ENCODE measurements at regions not wholly inside any gene's neighbourhood (a gene's known extent, or its start where the extent isn't known, plus 50 kb on each side); places are given as distances from the start of the nearest gene placed in this dataset.

DNA sequence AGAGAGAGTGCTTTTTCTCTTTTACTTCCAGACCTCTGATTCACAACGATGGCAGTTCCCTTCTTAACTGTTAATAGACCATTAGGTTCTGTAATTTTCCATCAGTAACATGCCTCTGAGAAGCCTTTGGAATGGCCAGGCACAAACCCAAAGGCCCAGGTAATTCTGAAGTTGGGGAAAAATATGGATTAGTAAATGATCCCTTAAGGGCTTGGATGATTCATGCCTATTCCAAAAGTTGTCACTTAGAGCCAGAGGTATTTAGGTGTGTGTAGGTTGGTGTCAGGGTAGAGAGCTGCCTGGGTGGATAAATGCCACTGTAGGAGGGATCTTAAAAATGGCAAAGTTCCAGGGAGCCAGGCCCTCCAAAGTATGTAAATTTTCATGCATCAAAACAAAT is 228.8 kb downstream of the PLK2 start:
- H3K9me3 ChIP-seq (ENCODE audit: low read length), result no peaks in the 10 kb centered on the region
- no peak overlapping the region for H2AFZ ChIP-seq (ENCODE audit: low read depth, low read length)
- no peaks in the 10 kb centered on the region for H3K4me1 ChIP-seq (ENCODE audit: insufficient read depth, low read length)
- H3K36me3 ChIP-seq (ENCODE audit: insufficient read depth, low read length), result no peaks in the 10 kb centered on the region
- no peak overlapping the region for H3K4me3 ChIP-seq (ENCODE audit: low read length)
- no peaks in the 10 kb centered on the region for H3K27me3 ChIP-seq (ENCODE audit: insufficient read depth, low read length)

DNA sequence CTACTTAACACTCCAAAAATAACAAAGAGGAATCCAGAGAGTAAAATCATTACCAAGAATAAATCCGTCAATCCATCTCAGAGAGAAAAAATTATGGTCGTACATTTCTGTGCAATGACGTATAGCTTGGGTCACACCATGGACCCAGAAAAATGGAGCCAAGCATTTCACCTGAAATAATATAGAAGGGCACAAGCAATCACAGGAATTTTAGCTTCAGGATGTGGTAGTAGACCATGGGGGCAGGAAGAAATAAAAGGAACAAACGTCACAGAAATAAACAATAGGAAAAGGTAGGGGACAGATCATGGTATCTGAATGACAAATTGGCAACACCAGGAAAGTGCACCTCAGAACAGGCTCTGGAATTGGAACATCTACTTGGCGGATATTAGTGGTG is 231.0 kb downstream of the PLK2 start:
- H3K36me3 ChIP-seq (ENCODE audit: insufficient read depth, low read length), result no peaks in the 10 kb centered on the region
- no peak overlapping the region for H3K4me3 ChIP-seq (ENCODE audit: low read length)
- no peaks in the 10 kb centered on the region for H3K27me3 ChIP-seq (ENCODE audit: insufficient read depth, low read length)
- no peaks in the 10 kb centered on the region for H3K9me3 ChIP-seq (ENCODE audit: low read length)
- no peaks in the 10 kb centered on the region for H3K4me1 ChIP-seq (ENCODE audit: insufficient read depth, low read length)
- H2AFZ ChIP-seq (ENCODE audit: low read depth, low read length), result no peak overlapping the region

DNA sequence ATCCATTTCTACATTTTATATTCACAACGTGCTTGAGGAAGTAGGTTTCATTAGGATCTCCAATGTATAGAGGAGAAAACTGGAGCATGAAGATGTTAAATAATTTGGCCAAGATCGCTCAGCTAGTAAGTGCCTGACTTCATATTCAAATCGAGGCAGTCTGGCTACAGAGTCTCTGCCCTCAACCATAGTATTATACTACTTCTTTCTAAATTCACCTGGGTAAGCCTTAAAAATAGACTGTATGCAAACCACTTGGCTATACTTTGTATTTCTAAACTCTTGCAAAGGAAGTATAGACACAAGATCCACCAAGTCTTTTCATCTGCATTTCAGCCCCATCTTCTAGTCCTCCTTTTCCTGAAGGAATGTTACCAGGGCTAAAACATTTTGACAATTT is 232.0 kb downstream of the PLK2 start:
- Histone ChIP-seq H2AFZ (ENCODE audit: low read depth, low read length) (no peak overlapping the region), H3K27me3 (ENCODE audit: insufficient read depth, low read length) (no peaks in the 10 kb centered on the region), H3K36me3 (ENCODE audit: insufficient read depth, low read length) (no peaks in the 10 kb centered on the region), H3K9me3 (ENCODE audit: low read length) (no peaks in the 10 kb centered on the region), H3K4me1 (ENCODE audit: insufficient read depth, low read length) (no peaks in the 10 kb centered on the region), H3K4me3 (ENCODE audit: low read length) (no peak overlapping the region)

DNA sequence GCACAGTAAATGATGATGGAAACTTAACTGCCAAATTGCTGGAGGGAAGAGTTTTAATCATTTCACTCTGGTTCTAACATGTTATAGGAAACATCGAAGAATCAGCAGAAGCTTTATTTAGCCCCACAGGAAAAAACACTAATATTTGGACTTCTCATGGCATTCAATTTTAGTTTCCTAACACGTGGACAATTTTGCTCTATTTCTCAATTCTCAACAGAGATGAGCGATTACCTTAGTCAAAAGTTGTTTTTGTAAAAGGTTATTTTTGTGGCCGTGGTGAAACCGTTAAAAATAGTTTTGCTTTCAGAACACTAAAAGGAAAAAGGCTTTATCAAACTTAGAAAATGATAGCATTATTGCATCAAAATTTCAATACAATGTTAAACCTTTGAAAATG is 235.2 kb downstream of the PLK2 start:
- Histone ChIP-seq H3K4me3 (ENCODE audit: low read length) (no peak overlapping the region), H3K27me3 (ENCODE audit: insufficient read depth, low read length) (no peaks in the 10 kb centered on the region), H3K4me1 (ENCODE audit: insufficient read depth, low read length) (no peaks in the 10 kb centered on the region), H2AFZ (ENCODE audit: low read depth, low read length) (no peak overlapping the region), H3K9me3 (ENCODE audit: low read length) (no peaks in the 10 kb centered on the region), H3K36me3 (ENCODE audit: insufficient read depth, low read length) (no peaks in the 10 kb centered on the region)

DNA sequence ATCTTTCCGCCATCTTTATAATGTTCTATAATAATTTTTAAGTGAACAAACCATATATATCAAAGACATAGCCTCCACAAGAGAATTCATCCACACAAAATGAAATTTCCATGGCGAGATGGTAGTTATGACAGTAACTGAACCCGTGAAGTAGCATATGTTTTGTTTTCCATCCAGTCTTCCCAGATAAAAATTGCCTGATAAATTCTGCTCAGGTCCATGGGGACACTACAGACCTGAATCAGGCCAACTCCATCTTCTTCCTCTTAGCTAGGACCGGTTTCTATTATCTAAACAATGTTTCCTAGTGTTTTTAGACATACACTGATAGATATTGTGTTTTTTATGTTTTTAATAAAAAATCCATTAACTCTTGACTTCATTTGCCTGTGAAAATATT is 235.7 kb downstream of the PLK2 start:
- no peaks in the 10 kb centered on the region for H3K4me1 ChIP-seq (ENCODE audit: insufficient read depth, low read length)

DNA sequence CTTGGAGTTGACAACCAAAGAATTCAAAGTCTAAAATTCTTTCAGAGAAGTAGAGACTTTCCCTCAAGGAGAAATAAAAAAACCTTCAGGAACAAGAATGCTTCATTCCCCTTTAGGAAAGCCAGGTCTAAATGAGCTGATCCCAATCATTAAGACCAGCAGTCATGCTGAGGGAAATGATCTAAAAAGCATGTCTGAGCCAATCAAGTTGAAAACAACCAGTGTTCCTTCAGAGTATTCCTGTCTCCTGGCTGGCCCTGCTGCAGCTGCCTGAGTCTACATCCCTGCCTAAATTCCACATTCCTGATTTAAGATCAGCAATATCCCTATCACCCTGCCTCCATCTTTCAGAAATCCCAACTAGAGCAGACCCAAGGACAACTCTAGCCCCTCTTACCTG is 244.5 kb downstream of the PLK2 start:
- H2AFZ ChIP-seq (ENCODE audit: low read depth, low read length), result no peak overlapping the region
- H3K36me3 ChIP-seq (ENCODE audit: insufficient read depth, low read length), result no peaks in the 10 kb centered on the region
- no peaks in the 10 kb centered on the region for H3K4me1 ChIP-seq (ENCODE audit: insufficient read depth, low read length)
- H3K4me3 ChIP-seq (ENCODE audit: low read length), result no peak overlapping the region
- H3K27me3 ChIP-seq (ENCODE audit: insufficient read depth, low read length), result no peaks in the 10 kb centered on the region
- peaks cover 6% of the 10 kb centered on the region for H3K9me3 ChIP-seq (ENCODE audit: low read length)

More for the DNA sequence above, 235.7 kb downstream of the PLK2 start:
- Histone ChIP-seq H3K27me3 (ENCODE audit: insufficient read depth, low read length) (no peaks in the 10 kb centered on the region), H3K9me3 (ENCODE audit: low read length) (no peaks in the 10 kb centered on the region), H3K4me3 (ENCODE audit: low read length) (no peak overlapping the region), H3K36me3 (ENCODE audit: insufficient read depth, low read length) (no peaks in the 10 kb centered on the region), H2AFZ (ENCODE audit: low read depth, low read length) (no peak overlapping the region)

DNA sequence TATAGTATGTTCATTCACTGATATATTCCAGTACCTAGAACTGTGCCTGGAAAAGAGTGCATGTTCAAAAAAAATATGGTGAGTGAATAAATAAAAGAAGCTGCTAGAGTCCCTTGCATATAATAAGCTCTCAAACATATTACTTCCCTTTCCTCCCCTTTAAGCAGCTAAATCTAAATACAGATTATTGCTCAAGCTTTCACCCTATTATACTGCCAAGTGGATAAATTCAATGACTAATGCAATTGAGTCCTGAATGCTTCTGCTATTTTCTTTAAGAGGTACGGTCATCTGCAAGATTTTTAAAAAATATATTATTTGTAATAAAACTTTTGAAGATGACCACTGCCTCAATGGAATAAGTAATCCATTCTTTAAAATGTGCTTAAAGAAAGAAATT is 248.4 kb downstream of the PLK2 start:
- Histone ChIP-seq H3K9me3 (ENCODE audit: low read length) (peaks cover 5% of the 10 kb centered on the region), H3K36me3 (ENCODE audit: insufficient read depth, low read length) (no peaks in the 10 kb centered on the region), H2AFZ (ENCODE audit: low read depth, low read length) (no peak overlapping the region), H3K4me3 (ENCODE audit: low read length) (no peak overlapping the region), H3K27me3 (ENCODE audit: insufficient read depth, low read length) (no peaks in the 10 kb centered on the region), H3K4me1 (ENCODE audit: insufficient read depth, low read length) (peaks cover 6% of the 10 kb centered on the region)

DNA sequence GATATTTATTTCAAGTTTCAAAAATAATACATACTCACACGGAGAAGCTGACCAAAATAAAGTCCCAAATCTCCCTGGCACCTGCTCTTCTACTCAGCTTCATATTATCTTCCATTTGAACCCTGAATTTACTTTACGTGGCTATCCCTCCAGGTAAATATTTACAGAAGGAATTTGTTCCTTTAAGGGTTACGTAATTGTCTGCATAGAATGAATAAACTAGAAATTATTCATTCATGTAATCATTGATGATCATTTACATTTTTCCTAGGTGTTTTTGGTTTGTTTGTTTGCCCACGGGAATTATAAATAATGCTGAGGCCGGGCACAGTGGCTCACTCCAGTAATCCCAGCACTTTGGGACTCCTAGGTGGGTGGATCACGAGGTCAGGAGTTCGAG is 251.2 kb downstream of the PLK2 start:
- no peaks in the 10 kb centered on the region for H3K36me3 ChIP-seq (ENCODE audit: insufficient read depth, low read length)
- H3K9me3 ChIP-seq (ENCODE audit: low read length), result no peaks in the 10 kb centered on the region
- no peak overlapping the region for H2AFZ ChIP-seq (ENCODE audit: low read depth, low read length)
- no peaks in the 10 kb centered on the region for H3K27me3 ChIP-seq (ENCODE audit: insufficient read depth, low read length)
- H3K4me3 ChIP-seq (ENCODE audit: low read length), result no peak overlapping the region
- peaks cover 6% of the 10 kb centered on the region for H3K4me1 ChIP-seq (ENCODE audit: insufficient read depth, low read length)

DNA sequence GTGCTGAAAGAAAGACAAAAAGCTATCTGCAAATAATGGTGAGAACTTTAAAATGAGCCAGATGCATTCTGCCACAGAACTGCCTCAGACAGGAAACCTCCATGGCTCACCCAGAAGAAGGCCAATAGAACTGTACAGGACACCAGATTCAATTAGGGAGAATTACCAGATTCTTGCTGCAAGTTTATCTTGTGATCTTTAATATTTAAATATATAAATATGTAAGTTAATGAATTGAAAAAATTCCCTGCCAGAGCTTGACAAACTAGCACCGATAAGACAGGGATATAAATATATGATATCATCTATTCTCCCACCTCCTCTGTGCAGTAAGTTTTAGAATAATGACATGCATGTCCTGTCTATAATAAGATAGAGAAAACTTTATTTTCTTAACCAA is 252.8 kb downstream of the PLK2 start:
- H3K27me3 ChIP-seq (ENCODE audit: insufficient read depth, low read length), result no peaks in the 10 kb centered on the region
- no peaks in the 10 kb centered on the region for H3K36me3 ChIP-seq (ENCODE audit: insufficient read depth, low read length)
- no peak overlapping the region for H2AFZ ChIP-seq (ENCODE audit: low read depth, low read length)
- H3K4me1 ChIP-seq (ENCODE audit: insufficient read depth, low read length), result peaks cover 6% of the 10 kb centered on the region
- H3K4me3 ChIP-seq (ENCODE audit: low read length), result no peak overlapping the region
- H3K9me3 ChIP-seq (ENCODE audit: low read length), result no peaks in the 10 kb centered on the region

DNA sequence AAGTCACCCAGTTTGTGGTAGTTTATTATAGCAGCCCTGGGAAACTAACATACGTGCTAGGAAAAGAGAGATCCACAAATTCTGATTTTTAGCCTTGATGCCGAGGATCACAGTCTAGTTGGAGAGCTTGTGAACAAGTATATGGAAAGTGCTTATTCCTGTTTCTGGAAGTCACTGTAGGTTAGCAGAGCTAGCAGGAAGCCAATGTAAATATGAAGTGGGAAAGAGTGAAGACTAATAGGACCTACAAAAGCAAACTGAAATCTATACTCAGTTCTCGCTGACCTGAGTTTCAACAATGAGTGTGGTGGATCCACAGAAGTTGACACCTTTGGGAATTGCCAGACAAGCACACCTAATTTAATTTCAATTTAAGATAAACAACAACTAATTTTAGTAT is 254.9 kb downstream of the PLK2 start:
- no peak overlapping the region for H2AFZ ChIP-seq (ENCODE audit: low read depth, low read length)

DNA sequence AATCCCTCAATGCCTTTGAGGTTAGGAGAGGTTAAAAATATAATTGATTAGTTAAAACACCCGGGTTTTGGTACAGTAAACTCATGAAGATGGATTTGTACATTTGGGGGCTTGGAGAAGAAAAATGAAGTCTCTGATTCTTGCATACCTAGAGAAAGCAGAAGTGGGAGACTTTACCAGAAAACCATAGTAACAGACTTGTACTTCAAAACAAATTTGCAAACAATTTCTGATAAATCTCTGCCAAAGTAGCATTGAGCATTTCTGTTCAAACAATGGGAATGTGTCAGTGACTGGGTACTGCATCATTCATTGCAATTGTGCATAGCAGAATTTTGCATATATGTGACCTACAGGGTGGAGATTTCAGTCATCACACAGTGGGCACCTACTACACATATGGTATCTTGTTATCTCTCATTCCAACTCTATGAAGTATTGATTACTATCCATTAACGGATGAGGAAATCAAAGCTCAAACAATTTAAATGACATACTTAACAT is 256.9 kb downstream of the PLK2 start:
- Histone ChIP-seq H3K27me3 (ENCODE audit: insufficient read depth, low read length) (no peaks in the 10 kb centered on the region), H3K4me3 (ENCODE audit: low read length) (no peak overlapping the region), H3K9me3 (ENCODE audit: low read length) (no peaks in the 10 kb centered on the region), H3K4me1 (ENCODE audit: insufficient read depth, low read length) (peaks cover 5% of the 10 kb centered on the region), H2AFZ (ENCODE audit: low read depth, low read length) (no peak overlapping the region), H3K36me3 (ENCODE audit: insufficient read depth, low read length) (no peaks in the 10 kb centered on the region)

More for the DNA sequence above, 254.9 kb downstream of the PLK2 start:
- H3K27me3 ChIP-seq (ENCODE audit: insufficient read depth, low read length), result no peaks in the 10 kb centered on the region
- H3K4me1 ChIP-seq (ENCODE audit: insufficient read depth, low read length), result peaks cover 6% of the 10 kb centered on the region
- H3K36me3 ChIP-seq (ENCODE audit: insufficient read depth, low read length), result no peaks in the 10 kb centered on the region
- H3K4me3 ChIP-seq (ENCODE audit: low read length), result no peak overlapping the region
- no peaks in the 10 kb centered on the region for H3K9me3 ChIP-seq (ENCODE audit: low read length)

DNA sequence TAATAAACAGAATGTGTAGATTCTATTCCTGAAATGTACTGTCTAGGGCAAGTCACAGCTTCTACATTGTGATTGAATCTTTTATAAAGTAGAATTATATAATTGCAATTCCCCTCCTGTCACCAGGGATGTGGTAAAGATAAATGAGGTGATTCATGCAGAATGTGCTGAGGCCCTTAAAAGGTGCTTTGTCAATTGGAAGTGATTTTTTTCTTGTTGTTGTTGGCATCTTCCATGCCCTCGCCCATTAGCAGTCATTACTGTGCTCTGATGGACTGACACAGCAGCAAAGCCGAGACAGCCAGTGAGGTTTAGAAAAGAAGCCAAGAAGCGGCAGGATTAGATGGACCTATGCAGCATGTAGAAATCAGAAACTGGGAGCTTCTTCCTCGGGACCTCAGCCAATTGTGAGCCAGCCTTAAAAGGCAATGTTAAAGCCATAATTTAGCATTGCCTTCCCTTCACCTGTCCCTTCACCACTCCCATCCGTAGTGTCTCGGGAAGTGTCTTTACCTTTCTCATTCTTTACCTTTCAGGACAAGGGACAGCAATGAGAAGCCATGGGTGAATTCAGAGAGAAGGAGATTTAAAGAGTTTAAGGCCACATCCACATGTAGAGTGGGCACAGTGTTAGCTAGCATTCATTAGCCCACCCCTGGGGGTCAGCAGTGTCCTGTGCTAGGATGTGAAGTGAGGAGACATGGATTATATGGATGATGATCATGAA is 257.8 kb downstream of the PLK2 start:
- H3K4me3 ChIP-seq (ENCODE audit: low read length), result no peak overlapping the region
- H3K36me3 ChIP-seq (ENCODE audit: insufficient read depth, low read length), result no peaks in the 10 kb centered on the region
- no peaks in the 10 kb centered on the region for H3K9me3 ChIP-seq (ENCODE audit: low read length)
- no peak overlapping the region for H2AFZ ChIP-seq (ENCODE audit: low read depth, low read length)
- no peaks in the 10 kb centered on the region for H3K27me3 ChIP-seq (ENCODE audit: insufficient read depth, low read length)
- no peaks in the 10 kb centered on the region for H3K4me1 ChIP-seq (ENCODE audit: insufficient read depth, low read length)

DNA sequence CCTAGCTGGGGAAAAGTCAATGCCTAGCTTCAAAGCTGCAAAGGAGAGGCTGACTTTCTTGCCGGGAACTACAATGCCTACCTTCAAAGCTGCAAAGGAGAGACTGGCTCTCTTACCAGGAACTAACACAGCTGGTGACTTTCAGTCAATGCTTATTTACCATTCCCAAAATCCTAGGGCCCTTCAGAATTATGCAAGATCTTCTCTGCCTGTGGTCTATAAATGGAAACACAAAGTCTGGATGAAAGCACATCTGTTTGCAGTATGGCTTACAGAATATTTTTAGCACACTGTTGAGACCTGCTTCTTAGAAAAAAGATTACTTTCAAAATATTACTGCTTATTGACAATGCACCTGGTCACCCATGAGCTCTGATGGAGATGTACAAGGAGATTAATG is 259.4 kb downstream of the PLK2 start:
- no peaks in the 10 kb centered on the region for H3K4me1 ChIP-seq (ENCODE audit: insufficient read depth, low read length)
- H3K27me3 ChIP-seq (ENCODE audit: insufficient read depth, low read length), result no peaks in the 10 kb centered on the region
- H3K4me3 ChIP-seq (ENCODE audit: low read length), result no peak overlapping the region
- H3K9me3 ChIP-seq (ENCODE audit: low read length), result no peaks in the 10 kb centered on the region
- H2AFZ ChIP-seq (ENCODE audit: low read depth, low read length), result no peak overlapping the region
- no peaks in the 10 kb centered on the region for H3K36me3 ChIP-seq (ENCODE audit: insufficient read depth, low read length)

DNA sequence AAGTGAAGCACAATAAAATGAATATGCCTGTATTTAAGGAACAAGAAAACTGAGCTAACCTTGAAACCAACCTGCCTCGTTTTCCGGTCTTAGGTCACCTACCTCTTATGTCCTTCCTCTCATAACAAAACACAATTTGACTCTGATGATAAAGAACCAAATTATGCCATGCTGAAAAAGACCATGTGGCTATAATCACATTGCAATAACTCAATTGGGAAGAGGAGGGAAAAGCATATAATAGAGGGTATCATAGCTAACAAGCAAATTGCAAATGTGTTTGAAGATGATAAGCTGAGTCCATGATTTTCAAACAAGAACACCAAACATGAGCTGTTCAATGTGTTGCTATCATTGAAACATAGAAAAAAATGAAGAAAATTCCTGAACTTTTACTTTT is 260.8 kb downstream of the PLK2 start:
- Histone ChIP-seq H3K9me3 (ENCODE audit: low read length) (no peaks in the 10 kb centered on the region), H3K4me3 (ENCODE audit: low read length) (no peak overlapping the region), H3K27me3 (ENCODE audit: insufficient read depth, low read length) (no peaks in the 10 kb centered on the region), H2AFZ (ENCODE audit: low read depth, low read length) (no peak overlapping the region), H3K4me1 (ENCODE audit: insufficient read depth, low read length) (no peaks in the 10 kb centered on the region), H3K36me3 (ENCODE audit: insufficient read depth, low read length) (no peaks in the 10 kb centered on the region)
